Stimulated activated CD4-positive, alpha-beta T cell treated with anti-CD3 and anti-CD28 coated beads, Interleukin-15, amount 100 ng/mL, for 24 hours (primary cell): ENCODE measurements at regions not wholly inside any gene's neighbourhood (a gene's known extent, or its start where the extent isn't known, plus 50 kb on each side); places are given as distances from the start of the nearest gene placed in this dataset.
"Not testable (repeated sequence)": the region's sequence is repeated elsewhere in the genome, so short reads cannot be mapped to it uniquely, and the experiment has no call there.

Experiments
- DNase-seq: peaks from one replicate; pipeline ENCODE4 v3.0.0-alpha.2; 2020

- DNase-seq: no peak
Measured at GRCh38 chr5:163569284-163569683, 63.9 kb downstream of the MAT2B start.

DNA sequence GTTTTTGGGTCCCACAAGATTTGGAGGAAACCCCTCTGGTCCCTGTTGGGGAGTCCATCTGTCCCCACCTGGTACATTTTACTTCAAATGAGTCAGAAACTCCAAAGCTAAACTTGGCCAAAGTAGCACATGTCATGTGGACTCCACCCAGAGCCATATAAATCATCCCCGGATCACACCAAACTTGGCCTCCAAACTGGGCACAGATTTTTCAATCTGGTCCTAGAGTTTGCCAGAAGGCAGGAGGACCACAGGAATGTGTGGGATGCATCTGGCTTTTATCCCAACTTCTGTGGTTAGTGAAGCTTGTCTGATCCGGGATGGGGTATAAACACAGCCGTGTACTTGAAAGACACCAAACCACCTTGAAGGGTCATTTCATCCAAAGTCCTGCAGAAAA lies 66.3 kb downstream of the MAT2B start:
- no peak for DNase-seq

- DNase-seq: no peak
Measured at GRCh38 chr5:163574472-163575440, 69.3 kb downstream of the MAT2B start.

- DNase-seq: no peak
Measured at GRCh38 chr5:163578652-163579051, 73.2 kb downstream of the MAT2B start.

DNA sequence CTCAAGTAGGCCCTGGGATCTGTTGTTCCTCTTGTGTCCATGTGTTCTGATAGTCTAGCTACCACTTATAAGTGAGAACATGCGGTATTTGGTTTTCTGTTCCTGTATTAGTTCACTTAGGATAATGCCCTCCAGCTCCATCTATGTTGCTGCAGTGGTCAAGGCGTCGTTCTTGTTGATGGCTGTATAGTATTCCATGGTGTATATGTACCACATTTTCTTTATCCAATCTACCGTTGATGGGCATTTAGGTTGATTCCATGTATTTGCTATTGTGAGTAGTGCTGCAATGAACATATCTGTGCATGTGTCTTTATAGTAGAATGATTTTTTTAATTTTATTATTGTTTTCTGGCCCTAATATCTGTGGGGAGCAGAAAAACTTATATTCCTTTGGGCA lies 74.3 kb downstream of the MAT2B start:
- DNase-seq: no peak

GRCh38 chr5:163580516-163580915 lies 75.1 kb downstream of the MAT2B start:
- DNase-seq: no peak

- not testable (repeated sequence) for DNase-seq
Measured at GRCh38 chr5:163583491-163584153, 78.2 kb downstream of the MAT2B start.

GRCh38 chr5:163585206-163585605 lies 79.8 kb downstream of the MAT2B start:
- DNase-seq: no peak

GRCh38 chr5:163586531-163586956 lies 81.1 kb downstream of the MAT2B start:
- no peak for DNase-seq

DNA sequence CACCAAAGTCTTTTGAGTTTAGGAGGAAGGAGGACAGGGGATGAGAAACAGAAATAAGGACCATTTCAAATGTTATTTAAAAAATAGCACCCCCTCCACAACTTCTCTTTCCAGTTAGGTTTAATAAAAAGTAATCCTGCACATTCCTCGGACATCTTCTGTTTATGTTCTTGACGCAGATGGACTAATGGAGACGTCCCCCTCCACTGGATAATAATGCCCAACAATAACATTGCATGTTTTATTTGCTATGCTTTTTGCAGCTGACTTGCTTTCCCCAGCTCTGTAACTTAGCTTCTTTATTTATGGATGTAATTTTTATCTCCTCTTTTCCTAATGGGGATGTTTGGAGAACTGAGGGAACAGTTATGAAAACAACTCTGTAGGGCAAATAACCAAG lies 89.5 kb downstream of the MAT2B start:
- no peak for DNase-seq

DNA sequence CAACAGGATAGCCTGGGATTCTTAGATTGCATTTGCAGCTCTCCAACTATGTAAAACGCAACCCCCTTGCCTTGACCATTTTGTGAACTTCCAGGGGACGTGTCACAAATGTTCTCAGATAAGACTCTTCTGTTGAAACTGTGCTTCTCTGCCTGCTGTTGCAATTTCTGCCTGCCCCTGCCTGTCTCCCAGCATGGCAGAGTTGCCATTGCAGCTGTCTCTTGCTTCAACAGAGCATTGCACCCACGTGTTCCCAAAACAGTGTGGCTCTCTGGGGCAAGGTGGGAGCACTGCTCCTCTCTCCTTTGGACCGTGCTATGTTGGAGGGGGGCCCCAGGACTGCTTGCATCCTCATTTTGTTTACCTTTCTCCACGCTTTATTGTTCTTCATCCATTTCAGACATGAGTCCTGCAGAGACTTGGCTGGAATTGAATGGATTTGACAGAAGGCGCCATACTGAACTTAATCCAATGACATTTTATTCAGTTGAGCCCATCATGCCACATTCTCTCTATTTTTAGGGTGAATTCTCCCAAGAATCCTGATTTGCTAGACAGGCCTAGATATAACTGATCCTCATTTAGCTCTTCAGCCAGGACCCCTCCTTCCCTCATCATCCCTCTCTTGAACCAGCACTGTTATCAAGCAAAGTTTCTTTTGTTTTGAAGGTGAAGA lies 90.7 kb downstream of the MAT2B start:
- DNase-seq: no peak

DNA sequence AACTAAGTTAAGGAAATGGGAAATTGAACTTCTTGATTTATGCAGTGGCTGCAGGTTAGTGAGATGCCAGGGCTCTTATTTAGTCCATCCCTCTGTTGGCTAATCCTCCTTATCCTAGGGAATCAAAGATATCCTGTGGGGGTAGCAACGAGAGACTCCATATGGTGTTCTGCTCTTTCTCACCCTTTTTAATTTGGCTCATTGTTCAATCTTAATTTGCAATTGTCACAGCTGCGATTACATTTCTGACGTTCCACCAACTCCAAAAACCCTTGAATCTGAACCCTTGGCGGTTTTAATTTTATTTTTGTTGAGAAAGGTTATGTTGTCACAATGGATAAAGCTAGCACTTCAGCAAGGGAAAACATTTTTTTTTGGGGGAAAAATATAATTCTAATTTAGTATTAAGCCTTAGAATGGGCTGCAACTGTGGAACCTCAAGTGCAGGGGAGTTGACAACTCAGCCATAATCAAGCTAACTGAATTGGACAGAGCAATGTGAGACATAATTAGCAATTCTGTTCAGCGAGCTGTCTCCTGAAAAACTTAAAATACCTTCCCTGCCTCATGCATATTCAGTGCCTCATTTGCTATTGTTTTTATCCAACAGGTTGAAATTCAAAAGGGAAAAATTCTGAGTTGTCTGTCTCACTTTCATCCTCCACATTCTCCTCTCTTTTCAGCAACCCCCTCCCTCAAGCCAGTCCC lies 91.3 kb downstream of the MAT2B start:
- DNase-seq: no peak

DNA sequence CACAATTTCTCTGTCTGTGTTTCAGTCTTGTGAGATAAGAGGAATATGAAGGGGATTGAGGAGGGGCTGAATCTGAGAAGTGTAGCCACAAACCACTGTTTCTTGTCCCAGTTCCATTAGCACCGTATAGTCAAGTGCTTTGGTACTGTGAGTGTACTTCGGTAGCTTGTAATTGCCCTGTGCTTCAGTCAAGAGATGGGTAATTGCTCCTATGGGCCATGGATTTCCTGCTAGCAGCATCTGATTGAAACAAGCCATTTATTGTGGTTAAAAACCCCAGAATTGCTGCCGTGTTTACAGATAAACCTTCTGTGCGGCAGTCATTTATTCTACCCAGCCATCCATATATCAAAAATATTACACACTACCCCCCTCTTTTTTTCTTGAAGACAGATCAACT lies 98.6 kb downstream of the MAT2B start:
- no peak for DNase-seq

DNA sequence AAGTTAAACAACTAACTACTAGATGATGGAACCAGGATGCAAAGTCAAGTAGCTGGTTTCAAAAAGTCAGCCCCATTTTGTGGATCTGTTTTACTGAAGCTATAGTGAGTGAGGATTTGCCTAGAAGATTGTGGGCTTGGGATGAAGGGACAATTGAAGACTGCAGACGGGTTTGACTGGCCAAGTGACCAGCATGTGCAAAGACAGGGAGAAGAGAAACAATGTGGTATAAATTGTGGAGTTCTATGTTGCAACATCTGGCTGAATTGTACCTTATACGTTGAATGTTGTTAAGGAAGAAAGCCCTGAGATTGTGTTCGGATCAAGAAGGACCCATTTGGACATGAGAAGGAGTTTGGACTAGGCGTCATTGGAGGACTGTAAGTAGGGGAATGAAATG lies 101.8 kb downstream of the MAT2B start:
- no peak for DNase-seq

DNA sequence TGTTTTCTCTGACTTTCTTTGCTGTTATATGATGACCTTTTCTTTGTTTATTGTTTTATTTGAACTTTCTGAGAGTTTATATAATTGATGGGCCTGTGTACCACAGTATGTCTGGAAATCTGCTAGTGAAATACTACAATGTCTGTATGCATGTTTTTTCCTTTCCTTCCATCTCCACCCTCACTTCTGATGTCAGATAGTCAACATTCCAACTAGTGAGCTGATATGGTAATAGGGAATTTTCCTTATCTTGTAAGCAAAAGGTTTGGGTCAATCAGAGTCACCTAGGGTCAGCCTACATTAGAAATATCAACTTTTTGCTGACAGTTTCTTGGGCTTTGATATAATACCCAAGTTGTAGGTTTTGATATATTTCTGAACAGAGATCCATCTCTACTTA lies 103.2 kb downstream of the MAT2B start:
- DNase-seq: no peak

GRCh38 chr5:163609910-163610309 lies 104.5 kb downstream of the MAT2B start:
- no peak for DNase-seq

- DNase-seq: no peak
Measured at GRCh38 chr5:163612358-163613149, 107.1 kb downstream of the MAT2B start.

DNA sequence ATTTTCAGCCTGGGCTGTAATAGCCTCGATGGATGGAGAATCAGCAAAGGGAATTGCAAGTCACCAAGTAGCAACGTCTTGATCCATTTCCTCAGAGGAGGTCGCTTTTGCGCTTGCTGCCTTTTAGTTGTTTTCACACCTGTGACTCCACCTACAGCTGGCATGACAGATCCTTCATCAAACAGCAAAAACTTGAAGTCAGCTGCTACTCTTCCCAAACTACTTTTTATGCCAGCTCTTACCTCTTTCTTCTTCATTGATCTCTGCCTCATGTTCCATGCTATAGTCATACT lies 107.7 kb downstream of the MAT2B start:
- DNase-seq: no peak

GRCh38 chr5:163614787-163615186 lies 109.4 kb downstream of the MAT2B start:
- no peak for DNase-seq

GRCh38 chr5:163619273-163619934 lies 114.0 kb downstream of the MAT2B start:
- DNase-seq: no peak

GRCh38 chr5:163619951-163620350 lies 114.5 kb downstream of the MAT2B start:
- no peak for DNase-seq

- no peak for DNase-seq
Measured at GRCh38 chr5:163622799-163623198, 117.4 kb downstream of the MAT2B start.
